ENCODE measurements at regions not wholly inside any gene's neighbourhood (a gene's known extent, or its start where the extent isn't known, plus 50 kb on each side); places are given as distances from the start of the nearest gene placed in this dataset.

- H3K9me3 ChIP-seq, result no peaks in the 10 kb centered on the region
- no peak overlapping the region for H3K27ac ChIP-seq
- no peak for TF ChIP-seq CTCF (IDR thresholded peaks at IDR 0.05)
- no peaks in the 10 kb centered on the region for H3K36me3 ChIP-seq
- no peaks in the 10 kb centered on the region for H3K4me1 ChIP-seq
- intact Hi-C loops (cut with DNase I), result no loop called here
- DNase-seq, result no peak
- no peak overlapping the region for H3K4me3 ChIP-seq
- no peaks in the 10 kb centered on the region for H3K27me3 ChIP-seq
- no peak overlapping the region for H3K9ac ChIP-seq (ENCODE audit: low read depth in 2 of 2, low read length in 2 of 2)
Observed at GRCh38 chr16:86052115-86052670, 153.2 kb downstream of the IRF8 start.

- Histone ChIP-seq H3K4me1 (no peaks in the 10 kb centered on the region), H3K27me3 (no peaks in the 10 kb centered on the region), H3K4me3 (no peak overlapping the region), H3K9ac (ENCODE audit: low read depth in 2 of 2, low read length in 2 of 2) (no peak overlapping the region), H3K9me3 (no peaks in the 10 kb centered on the region), H3K36me3 (no peaks in the 10 kb centered on the region), H3K27ac (no peak overlapping the region)
- no peak for DNase-seq
- TF ChIP-seq CTCF (IDR thresholded peaks at IDR 0.05), result no peak
- intact Hi-C loops (cut with DNase I), result no loop called here
Observed at GRCh38 chr16:86052926-86053325, 154.0 kb downstream of the IRF8 start.

GRCh38 chr16:86059253-86060171 lies 160.6 kb downstream of the IRF8 start:
- DNase-seq, result peak; percentile 49
- Histone ChIP-seq H3K27ac (peak overlapping the region; percentile 18), H3K9me3 (no peaks in the 10 kb centered on the region), H3K27me3 (no peaks in the 10 kb centered on the region), H3K4me3 (no peak overlapping the region), H3K36me3 (no peaks in the 10 kb centered on the region), H3K9ac (ENCODE audit: low read depth in 2 of 2, low read length in 2 of 2) (no peak overlapping the region), H3K4me1 (no peaks in the 10 kb centered on the region)
- no peak for TF ChIP-seq CTCF (IDR thresholded peaks at IDR 0.05)
- intact Hi-C loops (cut with DNase I), result no loop called here

GRCh38 chr16:86060381-86061317 lies 161.7 kb downstream of the IRF8 start:
- Histone ChIP-seq H3K36me3 (no peaks in the 10 kb centered on the region), H3K27ac (peak overlapping the region; percentile 18), H3K9me3 (no peaks in the 10 kb centered on the region), H3K4me3 (no peak overlapping the region), H3K27me3 (no peaks in the 10 kb centered on the region), H3K9ac (ENCODE audit: low read depth in 2 of 2, low read length in 2 of 2) (no peak overlapping the region), H3K4me1 (no peaks in the 10 kb centered on the region)
- TF ChIP-seq CTCF (IDR thresholded peaks at IDR 0.05), result no peak
- DNase-seq, result no peak
- intact Hi-C loops (cut with DNase I), result no loop called here

GRCh38 chr16:86061318-86061695 lies 162.3 kb downstream of the IRF8 start:
- DNase-seq, result no peak
- no peaks in the 10 kb centered on the region for H3K9me3 ChIP-seq
- H3K4me3 ChIP-seq, result no peak overlapping the region
- H3K27me3 ChIP-seq, result no peaks in the 10 kb centered on the region
- H3K9ac ChIP-seq (ENCODE audit: low read depth in 2 of 2, low read length in 2 of 2), result no peak overlapping the region
- no peaks in the 10 kb centered on the region for H3K4me1 ChIP-seq
- TF ChIP-seq CTCF (IDR thresholded peaks at IDR 0.05), result no peak
- no peaks in the 10 kb centered on the region for H3K36me3 ChIP-seq
- intact Hi-C loops (cut with DNase I), result no loop called here
- no peak overlapping the region for H3K27ac ChIP-seq

All from colonic mucosa (tissue), 4 donors.